Heart right ventricle (tissue), 16 donors: ENCODE measurements at regions not wholly inside any gene's neighbourhood (a gene's known extent, or its start where the extent isn't known, plus 50 kb on each side); places are given as distances from the start of the nearest gene placed in this dataset.

ENCODE experiments used
- ATAC-seq, 8 donors: fragments of 200-7000 bp; cut with Tn5 transposase; one replicate each; pipeline ENCODE4 v1.9.1; 2020; ENCODE audit warnings: mild to moderate bottlenecking in 8 of 8, moderate library complexity in 8 of 8, moderate number of reproducible peaks in 1 of 8
- DNase-seq, 2 donors: peaks; one replicate each; pipeline ENCODE4 v3.0.0-alpha.2; 2020
- H3K27ac ChIP-seq, 10 donors: fragments of 200-600 bp; sonication (generic) in 2 of 10; one replicate each; pipeline versions ENCODE4 v1.5.0 to v1.8.0; 2020 to 2022; ENCODE audit warnings: mild to moderate bottlenecking in 3 of 10
- H3K27me3 ChIP-seq, 7 donors: fragments of 200-600 bp; one replicate each; pipeline ENCODE4 v1.8.0; 2021 to 2022; ENCODE audit warnings: mild to moderate bottlenecking in 2 of 7
- H3K36me3 ChIP-seq, 9 donors: fragments of 200-600 bp; sonication (generic) in 1 of 9; one replicate each; pipeline versions ENCODE4 v1.5.0 to v1.8.0; 2020 to 2022; ENCODE audit warnings: mild to moderate bottlenecking in 2 of 9
- H3K4me1 ChIP-seq, 9 donors: fragments of 200-600 bp; sonication (generic) in 1 of 9; one replicate each; pipeline versions ENCODE4 v1.5.0 to v1.8.0; 2020 to 2022; ENCODE audit warnings: mild to moderate bottlenecking in 4 of 9
- H3K4me3 ChIP-seq, 10 donors: fragments of 200-600 bp; sonication (generic) in 2 of 10; one replicate each; pipeline versions ENCODE4 v1.5.0 to v1.8.0; 2020 to 2022; ENCODE audit warnings: mild to moderate bottlenecking in 7 of 10, moderate library complexity in 2 of 10
- H3K9me3 ChIP-seq, 11 donors: fragments of 200-600 bp in 10 of 11; sonication (generic) in 2 of 11; one replicate each; pipeline versions ENCODE4 v1.5.0 to v1.8.0; 2013 to 2022; ENCODE audit warnings: mild to moderate bottlenecking in 2 of 11, control low read depth in 1 of 11, moderate library complexity in 1 of 11
- CTCF ChIP-seq, 9 donors: fragments of 200-600 bp; sonication (generic) in 2 of 9; IDR thresholded peaks; one replicate each; pipeline versions ENCODE4 v1.5.0 to v1.8.0; 2021 to 2022; ENCODE audit warnings: antibody characterized with exemption in 9 of 9, mild to moderate bottlenecking in 5 of 9, moderate library complexity in 1 of 9
- WGBS, 2 donors: extraction: QIAGEN DNeasy Blood & Tissue Kit; methylation state at CpG; one replicate each; pipeline ENCODE4 v1.1.7; 2013; ENCODE audit warnings: inconsistent platforms in 1 of 2; 5-methylcytosine and 5-hydroxymethylcytosine counted together
- intact Hi-C, 10 donors: fragments of 100-400 bp; cut with DNase I; formaldehyde crosslinking; loops; one replicate each; pipeline versions ENCODE4 v1.11.1 to v1.14.2; 2022
- donor health status: Arrhythmogenic right ventricular cardiomyopathy.
- donor health status: ischemic (EF 13 %, LVEDD 7.1; RV severe dilation, severe dysfunction).
- donor health status: healthy with polysubstance abuse.
- donor health status: DM: no; HTN: yes; CAD: no.
- donor health status: DM: no; HTN: no; CAD: no.
- donor health status: ischemic (EF 25% LVEDD 6.9; RV normal size, moderate dysfunction).
- donor health status: ischemic (EF 25% LVEDD 5.7; RV mildly dilated, moderate dysfunction).
- donor health status: healthy.
- donor health status: DM: yes; HTN: yes; CAD: no.
- donor health status: Ischemic cardiomyopathy.
- donor health status: ischemic (EF 35%, LVEDD 5.7; RV mildly dilated, moderate dysfunction).
- donor health status: nonischemic (EF 11% LVEDD 7.7; RV severe dilation, severe dysfunction).
- donor health status: DM: yes; HTN: yes; CAD: no.
- donor health status: PGD.
- donor health status: ischemic (EF 29% LVEDD 5.4; RV normal size, mild dysfunction).
- donor health status: nonischemic (EF 23%, LVEDD 6.1; RV moderate dilation, normal function).

- TF ChIP-seq CTCF (IDR thresholded peaks at IDR 0.05), result no peak
- Histone ChIP-seq H3K27me3 (no peaks in the 10 kb centered on the region), H3K4me3 (no peak overlapping the region), H3K27ac (no peak overlapping the region), H3K36me3 (no peaks in the 10 kb centered on the region), H3K9me3 (peaks cover 0 to 4% (median 0%) of the 10 kb centered on the region in 11 donors), H3K4me1 (no peaks in the 10 kb centered on the region)
- intact Hi-C loops, result no loop called here
- no peak for DNase-seq
- ATAC-seq, result no peak
Measured at GRCh38 chrX:14377427-14377826, 151.9 kb upstream of the GLRA2 start.

GRCh38 chrX:14363728-14364127, 165.6 kb upstream of the GLRA2 start:
- no peaks in the 10 kb centered on the region for H3K9me3 ChIP-seq
- ATAC-seq, result no peak
- TF ChIP-seq CTCF (IDR thresholded peaks at IDR 0.05), result no peak
- 74 to 84% methylated on average over 4 of the region's 4 CpGs for whole genome bisulfite sequencing, 2 donors
- H3K27me3 ChIP-seq, result peaks cover 0 to 4% (median 0%) of the 10 kb centered on the region in 7 donors
- H3K4me1 ChIP-seq, result no peaks in the 10 kb centered on the region
- intact Hi-C loops, result no loop called here
- no peak for DNase-seq
- no peak overlapping the region for H3K4me3 ChIP-seq
- no peak overlapping the region for H3K27ac ChIP-seq
- no peaks in the 10 kb centered on the region for H3K36me3 ChIP-seq

DNA sequence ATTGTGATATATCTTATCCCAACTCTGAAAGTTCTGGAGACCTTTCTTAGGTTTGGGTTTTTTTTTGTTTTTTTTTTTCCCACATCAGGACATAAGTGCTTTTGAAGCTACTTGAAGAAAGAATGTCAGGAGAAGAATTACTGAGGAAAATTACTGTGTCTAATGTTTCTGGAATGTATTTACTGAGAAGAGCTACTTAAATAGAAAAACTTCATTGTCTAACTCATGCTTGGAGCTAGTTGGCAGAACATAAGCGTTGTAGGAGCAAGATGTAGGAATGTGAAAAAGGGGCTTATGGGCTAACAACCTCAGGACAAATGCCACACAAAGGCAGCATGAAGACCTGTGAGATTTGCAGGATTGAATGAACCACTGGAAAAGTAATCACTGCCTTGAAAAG, 166.6 kb upstream of the GLRA2 start:
- DNase-seq, result no peak
- peaks cover 0 to 4% (median 0%) of the 10 kb centered on the region in 7 donors for H3K27me3 ChIP-seq

DNA sequence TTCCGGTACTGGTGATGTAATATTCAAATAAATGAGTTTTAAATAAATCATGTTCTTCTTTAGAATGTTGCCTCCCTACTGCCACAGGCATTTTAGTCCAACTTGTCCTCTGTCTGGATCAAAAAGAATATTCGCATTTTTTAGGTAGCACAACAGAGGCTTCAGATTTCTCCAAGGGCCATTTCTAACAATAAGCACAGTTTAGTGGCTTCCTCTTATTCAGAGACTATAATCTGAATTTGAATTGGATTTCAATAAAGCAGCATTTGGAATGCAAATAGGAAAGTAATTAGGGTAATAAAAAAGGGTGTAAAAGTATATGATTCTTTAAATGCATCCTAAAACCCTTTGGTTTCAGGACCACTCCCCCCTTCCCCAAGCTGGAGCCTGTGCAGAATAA, 167.9 kb upstream of the GLRA2 start:
- H3K4me3 ChIP-seq, result no peak overlapping the region
- no peak for DNase-seq
- no peak for TF ChIP-seq CTCF (IDR thresholded peaks at IDR 0.05)
- 86 to 91% methylated on average over 2 of the region's 2 CpGs for WGBS, 2 donors
- no peaks in the 10 kb centered on the region for H3K9me3 ChIP-seq
- H3K27me3 ChIP-seq, result peaks cover 0 to 4% (median 0%) of the 10 kb centered on the region in 7 donors
- intact Hi-C loops, result no loop called here
- H3K36me3 ChIP-seq, result no peaks in the 10 kb centered on the region
- H3K27ac ChIP-seq, result no peak overlapping the region
- H3K4me1 ChIP-seq, result no peaks in the 10 kb centered on the region
- no peak for ATAC-seq

More for the DNA sequence above, 166.6 kb upstream of the GLRA2 start:
- Histone ChIP-seq H3K4me3 (no peak overlapping the region), H3K27ac (no peak overlapping the region), H3K36me3 (no peaks in the 10 kb centered on the region), H3K9me3 (no peaks in the 10 kb centered on the region), H3K4me1 (no peaks in the 10 kb centered on the region)
- intact Hi-C loops, result no loop called here
- 85% methylated on average over 1 of the region's 1 CpG for WGBS, 2 donors
- no peak for TF ChIP-seq CTCF (IDR thresholded peaks at IDR 0.05)
- ATAC-seq, result no peak

- no peak for TF ChIP-seq CTCF (IDR thresholded peaks at IDR 0.05)
- WGBS, 2 donors, result 17 to 36% methylated on average over 1 of the region's 1 CpG
- Histone ChIP-seq H3K9me3 (no peaks in the 10 kb centered on the region), H3K36me3 (no peaks in the 10 kb centered on the region), H3K4me3 (no peak overlapping the region), H3K27ac (no peak overlapping the region), H3K27me3 (peaks cover 0 to 1% (median 0%) of the 10 kb centered on the region in 7 donors), H3K4me1 (no peaks in the 10 kb centered on the region)
- ATAC-seq (no peak), DNase-seq (no peak)
- intact Hi-C loops, result no loop called here
Measured at GRCh38 chrX:14359727-14360126, 169.6 kb upstream of the GLRA2 start.
